ENCODE measurements at regions not wholly inside any gene's neighbourhood (a gene's known extent, or its start where the extent isn't known, plus 50 kb on each side); places are given as distances from the start of the nearest gene placed in this dataset.

GRCh38 chr1:222286011-222286410 lies 261.9 kb downstream of the HHIPL2 start:
- POLR2A ChIA-PET = no interaction called here
- no peak for TF ChIP-seq SUZ12 (IDR thresholded peaks at IDR 0.05)
- TF ChIP-seq PKNOX1 (IDR thresholded peaks at IDR 0.05) = no peak
- no peak for TF ChIP-seq ZNF384 (IDR thresholded peaks at IDR 0.05)
- no peak for TF ChIP-seq BHLHE40 (IDR thresholded peaks at IDR 0.05; ENCODE audit: borderline replicate concordance)
- TF ChIP-seq NFRKB (IDR thresholded peaks at IDR 0.05) = no peak
- no peak for TF ChIP-seq FOXA1 (IDR thresholded peaks at IDR 0.05)
- TF ChIP-seq LEF1 (IDR thresholded peaks at IDR 0.05; ENCODE audit: borderline replicate concordance) = no peak
- no peak for TF ChIP-seq FOXM1 (IDR thresholded peaks at IDR 0.05; ENCODE audit: borderline replicate concordance)
- TF ChIP-seq L3MBTL2 (conservative IDR thresholded peaks at IDR 0.05) = no peak
- no peak for TF ChIP-seq CTBP1 (IDR thresholded peaks at IDR 0.05; ENCODE audit: borderline replicate concordance)
- TF ChIP-seq ARNT (IDR thresholded peaks at IDR 0.05) = no peak
- no peak for TF ChIP-seq HDGF (IDR thresholded peaks at IDR 0.05; ENCODE audit: borderline replicate concordance)
- no peak for TF ChIP-seq FOXK2 (IDR thresholded peaks at IDR 0.05)
- no peak for DNase-seq (ENCODE audit: extremely low spot score)
- CTCF ChIA-PET = no interaction called here

DNA sequence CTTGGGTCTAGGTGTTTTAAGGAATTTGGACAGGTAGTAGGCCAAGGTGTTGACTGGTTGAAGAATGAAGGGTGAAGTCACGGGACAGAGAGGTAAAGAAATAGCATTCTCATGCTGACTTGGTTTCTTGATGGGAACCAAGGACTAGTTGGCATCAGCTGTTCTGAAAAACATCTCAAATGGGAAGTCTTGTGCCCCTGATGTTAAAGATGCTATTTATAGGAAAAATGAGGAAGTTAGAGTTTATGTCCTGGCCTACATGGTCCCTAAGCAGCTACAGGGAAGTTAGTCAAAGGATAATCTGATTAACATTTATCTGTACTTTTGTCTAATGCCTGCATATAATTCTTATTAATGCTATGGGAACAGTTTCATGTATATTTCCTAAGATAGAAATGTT lies 262.4 kb downstream of the HHIPL2 start:
- CTCF ChIA-PET = no interaction called here
- DNase-seq (ENCODE audit: extremely low spot score) = no peak
- TF ChIP-seq BHLHE40 (IDR thresholded peaks at IDR 0.05; ENCODE audit: borderline replicate concordance) = no peak
- no peak for TF ChIP-seq NFRKB (IDR thresholded peaks at IDR 0.05)
- TF ChIP-seq HDGF (IDR thresholded peaks at IDR 0.05; ENCODE audit: borderline replicate concordance) = no peak
- TF ChIP-seq SP1 (IDR thresholded peaks at IDR 0.05) = no peak
- no peak for TF ChIP-seq LEF1 (IDR thresholded peaks at IDR 0.05; ENCODE audit: borderline replicate concordance)
- TF ChIP-seq FOXA1 (IDR thresholded peaks at IDR 0.05) = no peak
- POLR2A ChIA-PET = no interaction called here

- POLR2A ChIA-PET = no interaction called here
- TF ChIP-seq NFRKB (IDR thresholded peaks at IDR 0.05) (no peak), FOXM1 (IDR thresholded peaks at IDR 0.05; ENCODE audit: borderline replicate concordance) (no peak), SUZ12 (IDR thresholded peaks at IDR 0.05) (no peak), ARNT (IDR thresholded peaks at IDR 0.05) (no peak), ELF4 (IDR thresholded peaks at IDR 0.05) (no peak)
- CTCF ChIA-PET = no interaction called here
- DNase-seq (ENCODE audit: extremely low spot score) = no peak
Measured at GRCh38 chr1:222284466-222284865, 263.4 kb downstream of the HHIPL2 start.

DNA sequence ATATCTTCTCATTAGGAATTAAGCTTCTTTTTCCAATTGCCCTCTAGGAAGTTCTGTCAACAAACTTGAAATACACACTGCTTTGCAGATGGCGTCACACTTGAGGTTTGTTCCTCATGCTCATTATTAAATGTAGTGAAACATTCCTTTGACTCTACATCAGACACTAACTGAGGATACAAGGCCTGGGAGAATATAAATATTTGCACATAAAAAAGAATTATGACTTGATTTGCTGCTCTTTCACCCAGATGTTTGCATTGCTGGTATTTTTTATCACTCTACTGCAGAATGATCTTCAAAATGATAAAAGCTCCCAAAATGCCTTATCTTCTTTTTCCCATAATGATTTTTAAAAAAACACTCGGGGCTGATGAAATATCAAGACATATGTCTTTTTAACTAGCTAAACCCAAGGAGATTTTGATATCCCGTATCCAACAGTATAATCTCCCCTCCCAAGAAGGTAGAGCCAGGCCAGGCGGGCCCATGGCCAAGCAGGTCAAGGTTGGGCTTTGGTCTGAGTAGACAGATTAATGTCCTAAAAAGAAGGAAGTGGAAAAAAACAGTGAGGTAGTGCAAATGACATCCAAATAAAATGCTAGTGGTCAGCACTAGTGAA lies 264.6 kb downstream of the HHIPL2 start:
- CTCF ChIA-PET = interaction anchor here (0.6 kb wide), 1 partner anchor 299 kb away, joined by 3 read pairs; no protein-coding TSS in a partner anchor

GRCh38 chr1:222279591-222279990 lies 268.3 kb downstream of the HHIPL2 start:
- no peak for DNase-seq (ENCODE audit: extremely low spot score)
- no peak for TF ChIP-seq L3MBTL2 (conservative IDR thresholded peaks at IDR 0.05)
- TF ChIP-seq HDGF (IDR thresholded peaks at IDR 0.05; ENCODE audit: borderline replicate concordance) = no peak
- no peak for TF ChIP-seq FOXA1 (IDR thresholded peaks at IDR 0.05)
- no peak for TF ChIP-seq FOXM1 (IDR thresholded peaks at IDR 0.05; ENCODE audit: borderline replicate concordance)
- POLR2A ChIA-PET = no interaction called here
- CTCF ChIA-PET = no interaction called here

More for the DNA sequence above, 264.6 kb downstream of the HHIPL2 start:
- DNase-seq (ENCODE audit: extremely low spot score) = no peak
- POLR2A ChIA-PET = no interaction called here
- no peak for TF ChIP-seq FOXK2 (IDR thresholded peaks at IDR 0.05)
- no peak for TF ChIP-seq LEF1 (IDR thresholded peaks at IDR 0.05; ENCODE audit: borderline replicate concordance)
- no peak for TF ChIP-seq ARNT (IDR thresholded peaks at IDR 0.05)
- TF ChIP-seq CTBP1 (IDR thresholded peaks at IDR 0.05; ENCODE audit: borderline replicate concordance) = no peak

- ChIA-PET CTCF (no interaction called here), POLR2A (no interaction called here)
- DNase-seq (ENCODE audit: extremely low spot score) = no peak
- TF ChIP-seq ARNT (IDR thresholded peaks at IDR 0.05) (no peak), TARDBP (IDR thresholded peaks at IDR 0.05) (no peak), L3MBTL2 (conservative IDR thresholded peaks at IDR 0.05) (no peak), NFRKB (IDR thresholded peaks at IDR 0.05) (no peak), ZNF384 (IDR thresholded peaks at IDR 0.05) (no peak), SUZ12 (IDR thresholded peaks at IDR 0.05) (no peak), PKNOX1 (IDR thresholded peaks at IDR 0.05) (no peak), SP1 (IDR thresholded peaks at IDR 0.05) (no peak), CTBP1 (IDR thresholded peaks at IDR 0.05; ENCODE audit: borderline replicate concordance) (no peak), LEF1 (IDR thresholded peaks at IDR 0.05; ENCODE audit: borderline replicate concordance) (no peak), FOXK2 (IDR thresholded peaks at IDR 0.05) (no peak)
Measured at GRCh38 chr1:222278501-222278900, 269.4 kb downstream of the HHIPL2 start.

- CTCF ChIA-PET = no interaction called here
- TF ChIP-seq FOXM1 (IDR thresholded peaks at IDR 0.05; ENCODE audit: borderline replicate concordance) = no peak
- TF ChIP-seq TARDBP (IDR thresholded peaks at IDR 0.05) = no peak
- TF ChIP-seq L3MBTL2 (conservative IDR thresholded peaks at IDR 0.05) = no peak
- TF ChIP-seq SP1 (IDR thresholded peaks at IDR 0.05) = no peak
- no peak for TF ChIP-seq HDGF (IDR thresholded peaks at IDR 0.05; ENCODE audit: borderline replicate concordance)
- TF ChIP-seq ZNF384 (IDR thresholded peaks at IDR 0.05) = no peak
- no peak for TF ChIP-seq CTBP1 (IDR thresholded peaks at IDR 0.05; ENCODE audit: borderline replicate concordance)
- no peak for TF ChIP-seq ELF4 (IDR thresholded peaks at IDR 0.05)
- no peak for TF ChIP-seq BHLHE40 (IDR thresholded peaks at IDR 0.05; ENCODE audit: borderline replicate concordance)
- TF ChIP-seq NFRKB (IDR thresholded peaks at IDR 0.05) = no peak
- TF ChIP-seq FOXA1 (IDR thresholded peaks at IDR 0.05) = no peak
- TF ChIP-seq FOXK2 (IDR thresholded peaks at IDR 0.05) = no peak
- no peak for TF ChIP-seq LEF1 (IDR thresholded peaks at IDR 0.05; ENCODE audit: borderline replicate concordance)
- no peak for TF ChIP-seq PKNOX1 (IDR thresholded peaks at IDR 0.05)
- TF ChIP-seq SUZ12 (IDR thresholded peaks at IDR 0.05) = no peak
- TF ChIP-seq ARNT (IDR thresholded peaks at IDR 0.05) = no peak
- POLR2A ChIA-PET = no interaction called here
- no peak for DNase-seq (ENCODE audit: extremely low spot score)
Measured at GRCh38 chr1:222275729-222276465, 272.0 kb downstream of the HHIPL2 start.
